ENCODE measurements at regions not wholly inside any gene's neighbourhood (a gene's known extent, or its start where the extent isn't known, plus 50 kb on each side); places are given as distances from the start of the nearest gene placed in this dataset.

DNA sequence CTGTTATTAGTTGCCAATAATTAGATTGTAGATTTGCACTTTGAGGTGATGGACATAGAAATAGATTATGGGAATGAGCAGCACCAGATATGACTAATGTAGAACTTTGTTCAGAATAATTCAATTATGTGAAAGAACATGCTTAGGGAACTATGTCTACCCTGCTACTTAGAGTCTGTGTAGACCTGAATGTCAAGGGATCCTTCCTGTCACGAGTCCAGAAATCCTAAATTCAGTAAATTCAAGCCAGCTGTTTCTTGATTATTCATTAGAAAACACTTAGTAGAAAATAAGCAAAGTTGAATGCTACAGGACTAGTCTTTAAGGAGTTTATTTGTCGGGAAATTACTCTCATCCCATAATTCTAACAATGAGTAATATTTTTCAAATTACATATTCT, 887.3 kb upstream of the SEMA6A start:
- TF ChIP-seq CTCF (IDR thresholded peaks at IDR 0.05; ENCODE audit: control extremely low read depth, extremely low read depth), result no peak
- Histone ChIP-seq H3K4me3 (no peak overlapping the region), H3K9me3 (ENCODE audit: control insufficient read depth in 4 of 4, insufficient read depth in 3 of 4, low read length in 3 of 4) (no peaks in the 10 kb centered on the region), H3K27ac (ENCODE audit: low read depth in 1 of 2, low read length in 1 of 2) (no peak overlapping the region), H3K4me1 (ENCODE audit: control insufficient read depth in 5 of 5, insufficient read depth in 5 of 5, low read length in 5 of 5) (peaks cover 0 to 6% (median 0%) of the 10 kb centered on the region in 5 donors), H3K36me3 (ENCODE audit: control insufficient read depth in 4 of 4, insufficient read depth in 4 of 4, low read length in 4 of 4) (no peaks in the 10 kb centered on the region), H3K27me3 (ENCODE audit: control insufficient read depth in 3 of 3, insufficient read depth in 3 of 3, low read length in 2 of 3) (no peaks in the 10 kb centered on the region), H3K9ac (ENCODE audit: insufficient read depth in 1 of 2, low read length in 2 of 2) (no peak overlapping the region)
- 86 to 88% methylated on average over 2 of the region's 2 CpGs for WGBS, 2 donors
- DNase-seq (no peak), ATAC-seq (ENCODE audit: insufficient read depth, low FRiP score) (no peak)

GRCh38 chr5:117461403-117461802, 886.8 kb upstream of the SEMA6A start:
- Histone ChIP-seq H3K27me3 (ENCODE audit: control insufficient read depth in 3 of 3, insufficient read depth in 3 of 3, low read length in 2 of 3) (no peaks in the 10 kb centered on the region), H3K9ac (ENCODE audit: insufficient read depth in 1 of 2, low read length in 2 of 2) (no peak overlapping the region), H3K4me3 (no peak overlapping the region), H3K9me3 (ENCODE audit: control insufficient read depth in 4 of 4, insufficient read depth in 3 of 4, low read length in 3 of 4) (no peaks in the 10 kb centered on the region), H3K27ac (ENCODE audit: low read depth in 1 of 2, low read length in 1 of 2) (no peak overlapping the region), H3K36me3 (ENCODE audit: control insufficient read depth in 4 of 4, insufficient read depth in 4 of 4, low read length in 4 of 4) (no peaks in the 10 kb centered on the region), H3K4me1 (ENCODE audit: control insufficient read depth in 5 of 5, insufficient read depth in 5 of 5, low read length in 5 of 5) (peaks cover 0 to 6% (median 0%) of the 10 kb centered on the region in 5 donors)
- ATAC-seq (ENCODE audit: insufficient read depth, low FRiP score), result no peak
- 36 to 63% methylated on average over 1 of the region's 1 CpG for WGBS, 2 donors
- TF ChIP-seq CTCF (IDR thresholded peaks at IDR 0.05; ENCODE audit: control extremely low read depth, extremely low read depth), result no peak
- no peak for DNase-seq

GRCh38 chr5:117457656-117458055, 883.0 kb upstream of the SEMA6A start:
- TF ChIP-seq CTCF (IDR thresholded peaks at IDR 0.05; ENCODE audit: control extremely low read depth, extremely low read depth), result no peak
- peaks cover 0 to 3% (median 0%) of the 10 kb centered on the region in 5 donors for H3K4me1 ChIP-seq (ENCODE audit: control insufficient read depth in 5 of 5, insufficient read depth in 5 of 5, low read length in 5 of 5)
- H3K27ac ChIP-seq (ENCODE audit: low read depth in 1 of 2, low read length in 1 of 2), result no peak overlapping the region
- no peaks in the 10 kb centered on the region for H3K36me3 ChIP-seq (ENCODE audit: control insufficient read depth in 4 of 4, insufficient read depth in 4 of 4, low read length in 4 of 4)
- WGBS, 2 donors, result 97% methylated on average over 1 of the region's 1 CpG
- ATAC-seq (ENCODE audit: insufficient read depth, low FRiP score) (no peak), DNase-seq (no peak)
- H3K4me3 ChIP-seq, result no peak overlapping the region
- H3K27me3 ChIP-seq (ENCODE audit: control insufficient read depth in 3 of 3, insufficient read depth in 3 of 3, low read length in 2 of 3), result no peaks in the 10 kb centered on the region
- no peaks in the 10 kb centered on the region for H3K9me3 ChIP-seq (ENCODE audit: control insufficient read depth in 4 of 4, insufficient read depth in 3 of 4, low read length in 3 of 4)
- no peak overlapping the region for H3K9ac ChIP-seq (ENCODE audit: insufficient read depth in 1 of 2, low read length in 2 of 2)

GRCh38 chr5:117456866-117457470, 882.3 kb upstream of the SEMA6A start:
- whole genome bisulfite sequencing, 2 donors, result 71% methylated on average over 4 of the region's 4 CpGs
- no peaks in the 10 kb centered on the region for H3K9me3 ChIP-seq (ENCODE audit: control insufficient read depth in 4 of 4, insufficient read depth in 3 of 4, low read length in 3 of 4)
- H3K4me1 ChIP-seq (ENCODE audit: control insufficient read depth in 5 of 5, insufficient read depth in 5 of 5, low read length in 5 of 5), result peaks cover 0 to 3% (median 0%) of the 10 kb centered on the region in 5 donors
- no peak for ATAC-seq (ENCODE audit: insufficient read depth, low FRiP score)
- H3K27me3 ChIP-seq (ENCODE audit: control insufficient read depth in 3 of 3, insufficient read depth in 3 of 3, low read length in 2 of 3), result no peaks in the 10 kb centered on the region
- no peak overlapping the region for H3K27ac ChIP-seq (ENCODE audit: low read depth in 1 of 2, low read length in 1 of 2)
- TF ChIP-seq CTCF (IDR thresholded peaks at IDR 0.05; ENCODE audit: control extremely low read depth, extremely low read depth), result no peak
- H3K36me3 ChIP-seq (ENCODE audit: control insufficient read depth in 4 of 4, insufficient read depth in 4 of 4, low read length in 4 of 4), result no peaks in the 10 kb centered on the region
- no peak overlapping the region for H3K4me3 ChIP-seq
- H3K9ac ChIP-seq (ENCODE audit: insufficient read depth in 1 of 2, low read length in 2 of 2), result no peak overlapping the region
- DNase-seq, result no peak
